Activated T-cell treated with anti-CD3 and anti-CD28 coated beads, Interleukin-2, amount 50 U/mL, for 72 hours (primary cell): ENCODE measurements at regions not wholly inside any gene's neighbourhood (a gene's known extent, or its start where the extent isn't known, plus 50 kb on each side); places are given as distances from the start of the nearest gene placed in this dataset.

Source experiments
- ATAC-seq, 2 donors: fragments of 150-1000 bp; cut with Tn5 transposase; replicated peaks in 1 of 2; 2 replicates each; pipeline ENCODE4 v1.10.0; 2021; ENCODE audit warnings: moderate library complexity in 2 of 2, mild to moderate bottlenecking in 1 of 2
- DNase-seq, 2 donors: peaks; one replicate each; pipeline ENCODE4 v3.0.0; 2021 to 2022; ENCODE audit warnings: mixed read lengths in 1 of 2
- H3K27ac Mint-ChIP-seq: one replicate; pipeline ENCODE4 v1.8.0; 2022; ENCODE audit warnings: mild to moderate bottlenecking, moderate library complexity, mixed read lengths
- H3K27me3 Mint-ChIP-seq: one replicate; pipeline ENCODE4 v1.8.0; 2022; ENCODE audit warnings: low read depth, mixed read lengths
- H3K36me3 Mint-ChIP-seq, 2 donors: one replicate each; pipeline ENCODE4 v1.8.0; 2022; ENCODE audit warnings: mixed read lengths in 2 of 2, mild to moderate bottlenecking in 1 of 2; ENCODE audit not compliant: insufficient read depth in 2 of 2
- H3K4me1 Mint-ChIP-seq: one replicate; pipeline ENCODE4 v1.8.0; 2022; ENCODE audit warnings: low read depth, mixed read lengths
- H3K4me3 Mint-ChIP-seq, 2 donors: one replicate each; pipeline ENCODE4 v1.8.0; 2022; ENCODE audit warnings: mild to moderate bottlenecking in 2 of 2, mixed read lengths in 2 of 2, moderate library complexity in 2 of 2
- H3K9me3 Mint-ChIP-seq, 2 donors: one replicate each; pipeline ENCODE4 v1.8.0; 2022; ENCODE audit warnings: mixed read lengths in 2 of 2

- Mint-ChIP-seq H3K4me1 (no peaks in the 10 kb centered on the region), H3K36me3 (no peaks in the 10 kb centered on the region), H3K4me3 (no peak overlapping the region), H3K27me3 (peaks cover 16% of the 10 kb centered on the region), H3K9me3 (no peaks in the 10 kb centered on the region), H3K27ac (no peak overlapping the region)
- DNase-seq (no peak), ATAC-seq (no peak)
Measured at GRCh38 chr15:88323976-88324740, 67.6 kb upstream of the NTRK3 start.

DNA sequence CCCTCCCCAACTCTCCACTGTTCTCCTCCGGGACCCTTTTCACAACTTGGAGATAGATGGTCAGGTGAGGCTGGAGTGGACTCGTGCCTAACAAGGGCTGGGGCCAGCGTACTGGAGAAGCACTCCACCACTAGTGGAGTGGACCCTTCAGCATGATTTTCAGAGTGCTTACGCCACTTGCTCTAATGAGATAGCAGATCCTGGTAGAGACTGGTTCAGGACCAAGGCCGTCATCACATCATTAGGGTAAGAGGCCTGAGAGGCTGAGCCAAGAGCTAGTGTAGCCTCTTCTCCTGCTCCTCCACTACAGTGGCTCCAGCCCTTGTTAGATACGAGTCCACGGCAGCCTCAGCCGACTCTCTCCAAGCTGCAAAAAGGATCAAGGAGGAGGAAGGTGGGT is 66.9 kb upstream of the NTRK3 start:
- Mint-ChIP-seq H3K36me3 (no peaks in the 10 kb centered on the region), H3K4me1 (no peaks in the 10 kb centered on the region), H3K4me3 (no peak overlapping the region), H3K27ac (no peak overlapping the region), H3K9me3 (no peaks in the 10 kb centered on the region), H3K27me3 (peaks cover 16% of the 10 kb centered on the region)
- ATAC-seq (no peak), DNase-seq (no peak)

- Mint-ChIP-seq H3K36me3 (no peaks in the 10 kb centered on the region), H3K4me3 (no peak overlapping the region), H3K27me3 (peaks cover 25% of the 10 kb centered on the region), H3K9me3 (no peaks in the 10 kb centered on the region), H3K4me1 (no peaks in the 10 kb centered on the region), H3K27ac (no peak overlapping the region)
- no peak for ATAC-seq
- no peak for DNase-seq
Measured at GRCh38 chr15:88322461-88322860, 65.9 kb upstream of the NTRK3 start.

DNA sequence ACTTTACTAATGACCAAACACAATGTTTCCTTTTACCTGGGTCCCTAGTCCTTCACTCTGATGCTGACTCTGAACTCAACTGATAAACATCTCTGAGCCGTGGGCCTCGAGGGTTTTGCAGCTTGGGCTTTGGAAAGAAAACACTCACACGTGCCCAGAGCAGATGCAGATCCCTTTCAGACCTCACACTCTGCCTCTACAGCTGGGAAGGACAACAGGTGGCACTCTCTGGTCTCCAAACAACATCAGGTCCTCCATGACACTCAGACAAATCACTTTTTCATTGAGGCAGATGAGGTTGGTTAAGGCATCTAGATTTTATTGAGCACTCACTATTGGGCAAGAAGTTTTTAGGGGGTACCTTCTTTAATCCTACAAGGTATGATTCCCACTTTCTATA is 64.7 kb upstream of the NTRK3 start:
- Mint-ChIP-seq H3K4me3 (no peak overlapping the region), H3K27ac (no peak overlapping the region), H3K27me3 (peaks cover 35% of the 10 kb centered on the region), H3K9me3 (no peaks in the 10 kb centered on the region), H3K4me1 (no peaks in the 10 kb centered on the region), H3K36me3 (no peaks in the 10 kb centered on the region)
- ATAC-seq (no peak), DNase-seq (no peak)

DNA sequence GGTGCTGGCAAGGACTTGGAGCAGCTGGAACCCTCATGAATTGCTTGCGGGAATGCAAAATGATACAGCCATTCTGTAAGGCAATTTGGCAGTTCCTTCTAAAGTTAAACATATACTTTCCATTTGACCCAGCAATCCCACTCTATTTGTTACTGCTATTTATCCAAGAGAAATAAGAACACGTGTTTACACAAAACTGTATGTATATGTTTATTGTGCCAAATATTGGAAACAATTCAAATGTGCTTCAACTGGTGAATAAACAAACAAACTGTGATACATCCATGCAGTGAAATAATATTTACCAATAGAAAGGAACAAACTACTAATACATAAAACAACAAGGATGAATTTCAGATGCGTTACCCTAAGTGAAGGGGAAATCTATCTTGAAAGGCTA is 60.0 kb upstream of the NTRK3 start:
- ATAC-seq (no peak), DNase-seq (no peak)
- Mint-ChIP-seq H3K27me3 (peaks cover 45% of the 10 kb centered on the region), H3K9me3 (peaks cover 3 to 4% of the 10 kb centered on the region in 2 donors), H3K4me1 (no peaks in the 10 kb centered on the region), H3K4me3 (no peak overlapping the region), H3K36me3 (no peaks in the 10 kb centered on the region), H3K27ac (no peak overlapping the region)

DNA sequence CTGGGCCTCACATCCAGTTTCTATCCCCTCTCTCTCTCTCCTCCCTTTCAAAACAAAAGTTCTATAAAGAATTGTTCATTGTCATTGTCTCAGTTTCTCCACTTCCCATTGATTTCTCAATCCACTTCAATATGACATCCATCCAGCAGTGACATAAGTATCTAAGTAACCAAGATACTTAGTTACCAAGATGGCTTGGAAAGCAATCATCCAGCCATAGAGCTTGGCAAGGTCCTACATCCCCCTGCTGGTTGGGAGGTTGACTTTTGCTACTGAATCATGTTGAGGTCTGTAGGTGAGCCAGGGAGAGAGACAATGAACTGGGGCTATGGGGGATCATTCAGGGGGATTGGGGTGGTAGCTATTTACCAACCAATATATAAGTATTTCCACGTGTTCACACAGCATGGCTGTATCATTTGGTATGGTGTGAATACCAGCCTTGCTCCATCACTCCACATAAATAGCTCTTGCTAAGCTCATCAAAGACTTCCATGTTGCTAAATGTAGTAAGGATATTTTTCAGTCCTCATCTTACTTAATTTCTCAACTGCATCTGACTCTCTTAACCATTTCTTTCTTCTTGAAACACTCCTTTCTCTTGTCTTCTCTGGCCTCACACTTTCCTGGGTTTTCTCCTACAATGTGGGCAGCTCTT is 58.8 kb upstream of the NTRK3 start:
- no peak overlapping the region for H3K27ac Mint-ChIP-seq
- no peak overlapping the region for H3K4me3 Mint-ChIP-seq
- no peaks in the 10 kb centered on the region for H3K4me1 Mint-ChIP-seq
- peaks cover 37% of the 10 kb centered on the region for H3K27me3 Mint-ChIP-seq
- H3K9me3 Mint-ChIP-seq: peaks cover 3 to 4% of the 10 kb centered on the region in 2 donors
- H3K36me3 Mint-ChIP-seq: no peaks in the 10 kb centered on the region
- ATAC-seq: no peak
- no peak for DNase-seq

DNA sequence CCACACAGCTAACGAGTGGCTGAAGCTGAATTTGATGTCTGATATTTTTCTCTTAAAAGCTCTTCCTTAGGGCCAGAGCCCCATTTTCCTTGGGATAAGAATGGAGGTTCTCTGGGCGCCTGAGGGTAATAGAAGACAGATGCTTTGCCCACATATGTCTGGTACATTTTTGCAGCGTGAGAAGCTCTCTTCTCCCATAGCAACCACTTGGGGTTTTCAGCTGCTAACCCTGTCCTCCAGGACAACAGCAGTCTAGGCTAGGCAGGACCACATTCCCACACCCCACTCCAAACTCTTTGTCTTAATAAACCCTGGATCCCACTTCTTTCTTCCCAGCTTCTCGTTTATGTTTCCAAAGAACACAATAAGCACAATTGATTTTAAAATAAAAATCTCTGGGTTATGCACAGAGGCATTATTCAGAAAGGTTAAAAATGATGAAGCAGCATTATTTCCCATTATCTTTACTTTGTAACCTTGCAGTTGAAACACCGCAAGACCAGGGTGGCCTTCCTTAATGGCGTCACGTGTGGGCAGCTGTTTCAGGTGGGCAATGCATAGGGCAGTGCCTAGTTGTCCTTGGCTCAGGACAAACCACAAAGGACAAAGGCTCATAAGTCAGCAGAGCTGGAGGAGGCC is 56.5 kb upstream of the NTRK3 start:
- Mint-ChIP-seq H3K9me3 (peaks cover 3 to 4% of the 10 kb centered on the region in 2 donors), H3K27ac (no peak overlapping the region), H3K4me3 (no peak overlapping the region), H3K36me3 (no peaks in the 10 kb centered on the region), H3K4me1 (no peaks in the 10 kb centered on the region), H3K27me3 (peaks cover 51% of the 10 kb centered on the region)
- ATAC-seq: no peak
- DNase-seq: no peak

DNA sequence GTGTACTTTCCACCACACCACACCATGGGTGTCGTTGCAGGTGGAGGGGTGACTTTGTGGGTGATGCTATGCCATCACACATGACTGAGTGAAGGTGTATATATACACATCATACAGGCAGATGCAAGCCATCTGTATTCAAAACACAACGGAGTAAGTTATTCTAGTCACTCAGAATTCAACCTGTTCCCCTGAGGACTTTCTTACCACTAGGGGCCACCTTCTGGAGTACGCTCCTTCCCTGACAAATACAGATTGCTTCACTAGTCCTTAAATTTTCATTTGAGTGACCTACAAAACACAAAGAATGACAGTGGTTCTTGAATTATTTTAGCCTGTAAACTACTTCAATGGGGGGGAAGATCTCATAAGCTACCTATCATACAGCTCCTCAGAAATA is 52.8 kb upstream of the NTRK3 start:
- H3K27me3 Mint-ChIP-seq: peaks cover 51% of the 10 kb centered on the region
- DNase-seq (no peak), ATAC-seq (no peak)
- peaks cover 0 to 2% of the 10 kb centered on the region in 2 donors for H3K9me3 Mint-ChIP-seq
- H3K4me3 Mint-ChIP-seq: no peak overlapping the region
- H3K27ac Mint-ChIP-seq: no peak overlapping the region
- no peaks in the 10 kb centered on the region for H3K4me1 Mint-ChIP-seq
- H3K36me3 Mint-ChIP-seq: no peaks in the 10 kb centered on the region

DNA sequence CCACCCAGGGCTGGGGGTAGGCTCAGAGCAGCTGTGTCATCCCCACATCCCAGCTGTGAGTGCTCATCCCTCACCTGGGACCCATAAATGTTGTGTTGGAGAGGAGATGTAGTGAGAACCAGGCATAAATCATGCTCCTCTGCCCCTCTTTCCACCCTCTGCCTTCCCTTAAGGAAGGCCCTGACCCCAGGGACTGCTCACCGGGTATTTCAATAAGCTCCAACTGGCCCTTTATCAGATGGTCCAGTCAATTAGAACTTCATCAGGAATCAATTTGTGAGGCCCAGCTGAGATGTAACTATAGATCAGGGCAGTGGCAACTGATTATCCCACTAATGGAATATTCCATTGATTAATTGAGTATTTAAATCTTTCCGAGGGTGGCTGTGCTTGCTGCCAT is 50.8 kb upstream of the NTRK3 start:
- Mint-ChIP-seq H3K9me3 (no peaks in the 10 kb centered on the region), H3K27ac (no peak overlapping the region), H3K4me1 (no peaks in the 10 kb centered on the region), H3K4me3 (no peak overlapping the region), H3K27me3 (peaks cover 40% of the 10 kb centered on the region), H3K36me3 (no peaks in the 10 kb centered on the region)
- ATAC-seq (no peak), DNase-seq (no peak)
